ENCODE measurements at regions not wholly inside any gene's neighbourhood (a gene's known extent, or its start where the extent isn't known, plus 50 kb on each side); places are given as distances from the start of the nearest gene placed in this dataset.

- Histone ChIP-seq H3K36me3 (ENCODE audit: insufficient read depth, low read length) (no peaks in the 10 kb centered on the region), H3K9me2 (ENCODE audit: insufficient read depth, low read length) (no peaks in the 10 kb centered on the region), H3K9ac (ENCODE audit: low read length) (no peak overlapping the region), H3K4me2 (ENCODE audit: low read length) (no peak overlapping the region), H3K9me3 (ENCODE audit: low read length) (no peaks in the 10 kb centered on the region), H2AFZ (ENCODE audit: low read depth, low read length) (no peak overlapping the region), H3K4me3 (ENCODE audit: low read length) (no peak overlapping the region), H4K20me1 (ENCODE audit: insufficient read depth) (no peaks in the 10 kb centered on the region), H3K79me2 (replicated peaks; ENCODE audit: insufficient read depth, low read length) (no peaks in the 10 kb centered on the region), H3K27me3 (ENCODE audit: insufficient read depth, low read depth, low read length) (no peaks in the 10 kb centered on the region), H3F3A (ENCODE audit: insufficient read depth, low read length, poor library complexity, severe bottlenecking) (no peaks in the 10 kb centered on the region), H3K27ac (ENCODE audit: low read length) (no peak overlapping the region)
- TF ChIP-seq POLR2AphosphoS5 (IDR thresholded peaks at IDR 0.05), result no peak
- no peak for TF ChIP-seq MXI1 (conservative IDR thresholded peaks at IDR 0.05; ENCODE audit: poor library complexity, severe bottlenecking)
- TF ChIP-seq SMC3 (conservative IDR thresholded peaks at IDR 0.05; ENCODE audit: poor library complexity), result no peak
- TF ChIP-seq EP300 (conservative IDR thresholded peaks at IDR 0.05; ENCODE audit: poor library complexity, severe bottlenecking), result no peak
- TF ChIP-seq RAD21 (conservative IDR thresholded peaks at IDR 0.05), result no peak
- TF ChIP-seq EZH2 (IDR thresholded peaks at IDR 0.05; ENCODE audit: borderline replicate concordance, insufficient read depth, low read length, poor library complexity, severe bottlenecking), result no peak
- TF ChIP-seq, protein P1, sequence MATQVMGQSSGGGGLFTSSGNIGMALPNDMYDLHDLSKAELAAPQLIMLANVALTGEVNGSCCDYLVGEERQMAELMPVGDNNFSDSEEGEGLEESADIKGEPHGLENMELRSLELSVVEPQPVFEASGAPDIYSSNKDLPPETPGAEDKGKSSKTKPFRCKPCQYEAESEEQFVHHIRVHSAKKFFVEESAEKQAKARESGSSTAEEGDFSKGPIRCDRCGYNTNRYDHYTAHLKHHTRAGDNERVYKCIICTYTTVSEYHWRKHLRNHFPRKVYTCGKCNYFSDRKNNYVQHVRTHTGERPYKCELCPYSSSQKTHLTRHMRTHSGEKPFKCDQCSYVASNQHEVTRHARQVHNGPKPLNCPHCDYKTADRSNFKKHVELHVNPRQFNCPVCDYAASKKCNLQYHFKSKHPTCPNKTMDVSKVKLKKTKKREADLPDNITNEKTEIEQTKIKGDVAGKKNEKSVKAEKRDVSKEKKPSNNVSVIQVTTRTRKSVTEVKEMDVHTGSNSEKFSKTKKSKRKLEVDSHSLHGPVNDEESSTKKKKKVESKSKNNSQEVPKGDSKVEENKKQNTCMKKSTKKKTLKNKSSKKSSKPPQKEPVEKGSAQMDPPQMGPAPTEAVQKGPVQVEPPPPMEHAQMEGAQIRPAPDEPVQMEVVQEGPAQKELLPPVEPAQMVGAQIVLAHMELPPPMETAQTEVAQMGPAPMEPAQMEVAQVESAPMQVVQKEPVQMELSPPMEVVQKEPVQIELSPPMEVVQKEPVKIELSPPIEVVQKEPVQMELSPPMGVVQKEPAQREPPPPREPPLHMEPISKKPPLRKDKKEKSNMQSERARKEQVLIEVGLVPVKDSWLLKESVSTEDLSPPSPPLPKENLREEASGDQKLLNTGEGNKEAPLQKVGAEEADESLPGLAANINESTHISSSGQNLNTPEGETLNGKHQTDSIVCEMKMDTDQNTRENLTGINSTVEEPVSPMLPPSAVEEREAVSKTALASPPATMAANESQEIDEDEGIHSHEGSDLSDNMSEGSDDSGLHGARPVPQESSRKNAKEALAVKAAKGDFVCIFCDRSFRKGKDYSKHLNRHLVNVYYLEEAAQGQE (IDR thresholded peaks at IDR 0.05; ENCODE audit: borderline replicate concordance), result no peak
- TF ChIP-seq, protein P2, sequence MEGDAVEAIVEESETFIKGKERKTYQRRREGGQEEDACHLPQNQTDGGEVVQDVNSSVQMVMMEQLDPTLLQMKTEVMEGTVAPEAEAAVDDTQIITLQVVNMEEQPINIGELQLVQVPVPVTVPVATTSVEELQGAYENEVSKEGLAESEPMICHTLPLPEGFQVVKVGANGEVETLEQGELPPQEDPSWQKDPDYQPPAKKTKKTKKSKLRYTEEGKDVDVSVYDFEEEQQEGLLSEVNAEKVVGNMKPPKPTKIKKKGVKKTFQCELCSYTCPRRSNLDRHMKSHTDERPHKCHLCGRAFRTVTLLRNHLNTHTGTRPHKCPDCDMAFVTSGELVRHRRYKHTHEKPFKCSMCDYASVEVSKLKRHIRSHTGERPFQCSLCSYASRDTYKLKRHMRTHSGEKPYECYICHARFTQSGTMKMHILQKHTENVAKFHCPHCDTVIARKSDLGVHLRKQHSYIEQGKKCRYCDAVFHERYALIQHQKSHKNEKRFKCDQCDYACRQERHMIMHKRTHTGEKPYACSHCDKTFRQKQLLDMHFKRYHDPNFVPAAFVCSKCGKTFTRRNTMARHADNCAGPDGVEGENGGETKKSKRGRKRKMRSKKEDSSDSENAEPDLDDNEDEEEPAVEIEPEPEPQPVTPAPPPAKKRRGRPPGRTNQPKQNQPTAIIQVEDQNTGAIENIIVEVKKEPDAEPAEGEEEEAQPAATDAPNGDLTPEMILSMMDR (IDR thresholded peaks at IDR 0.05; ENCODE audit: poor library complexity, severe bottlenecking), result no peak
- no peak for TF ChIP-seq TAF1 (IDR thresholded peaks at IDR 0.05; ENCODE audit: low read depth)
Observed at GRCh38 chr14:101010293-101010692, 106.8 kb upstream of the RTL1 start.

- no peak overlapping the region for H3K4me3 ChIP-seq (ENCODE audit: low read length)
- H3K4me2 ChIP-seq (ENCODE audit: low read length), result no peak overlapping the region
- no peaks in the 10 kb centered on the region for H3K27me3 ChIP-seq (ENCODE audit: insufficient read depth, low read depth, low read length)
- no peaks in the 10 kb centered on the region for H4K20me1 ChIP-seq (ENCODE audit: insufficient read depth)
- TF ChIP-seq TAF1 (IDR thresholded peaks at IDR 0.05; ENCODE audit: low read depth), result no peak
- TF ChIP-seq POLR2AphosphoS5 (IDR thresholded peaks at IDR 0.05), result no peak
- no peak for TF ChIP-seq EZH2 (IDR thresholded peaks at IDR 0.05; ENCODE audit: borderline replicate concordance, insufficient read depth, low read length, poor library complexity, severe bottlenecking)
- no peak for TF ChIP-seq MXI1 (conservative IDR thresholded peaks at IDR 0.05; ENCODE audit: poor library complexity, severe bottlenecking)
- TF ChIP-seq, protein P2 (IDR thresholded peaks at IDR 0.05; ENCODE audit: poor library complexity, severe bottlenecking), result no peak
- no peak for TF ChIP-seq EP300 (conservative IDR thresholded peaks at IDR 0.05; ENCODE audit: poor library complexity, severe bottlenecking)
- no peak for TF ChIP-seq SMC3 (conservative IDR thresholded peaks at IDR 0.05; ENCODE audit: poor library complexity)
- TF ChIP-seq, protein P1 (IDR thresholded peaks at IDR 0.05; ENCODE audit: borderline replicate concordance), result no peak
- no peak for TF ChIP-seq RAD21 (conservative IDR thresholded peaks at IDR 0.05)
- no peak overlapping the region for H3K27ac ChIP-seq (ENCODE audit: low read length)
- no peak overlapping the region for H2AFZ ChIP-seq (ENCODE audit: low read depth, low read length)
- H3K9me2 ChIP-seq (ENCODE audit: insufficient read depth, low read length), result no peaks in the 10 kb centered on the region
- no peaks in the 10 kb centered on the region for H3K9me3 ChIP-seq (ENCODE audit: low read length)
- H3K36me3 ChIP-seq (ENCODE audit: insufficient read depth, low read length), result no peaks in the 10 kb centered on the region
- H3F3A ChIP-seq (ENCODE audit: insufficient read depth, low read length, poor library complexity, severe bottlenecking), result no peaks in the 10 kb centered on the region
- no peaks in the 10 kb centered on the region for H3K79me2 ChIP-seq (replicated peaks; ENCODE audit: insufficient read depth, low read length)
- no peak overlapping the region for H3K9ac ChIP-seq (ENCODE audit: low read length)
Observed at GRCh38 chr14:101010835-101011234, 107.3 kb upstream of the RTL1 start.

Data from neural cell (in vitro differentiated cells).